ENCODE measurements at regions not wholly inside any gene's neighbourhood (a gene's known extent, or its start where the extent isn't known, plus 50 kb on each side); places are given as distances from the start of the nearest gene placed in this dataset.

DNA sequence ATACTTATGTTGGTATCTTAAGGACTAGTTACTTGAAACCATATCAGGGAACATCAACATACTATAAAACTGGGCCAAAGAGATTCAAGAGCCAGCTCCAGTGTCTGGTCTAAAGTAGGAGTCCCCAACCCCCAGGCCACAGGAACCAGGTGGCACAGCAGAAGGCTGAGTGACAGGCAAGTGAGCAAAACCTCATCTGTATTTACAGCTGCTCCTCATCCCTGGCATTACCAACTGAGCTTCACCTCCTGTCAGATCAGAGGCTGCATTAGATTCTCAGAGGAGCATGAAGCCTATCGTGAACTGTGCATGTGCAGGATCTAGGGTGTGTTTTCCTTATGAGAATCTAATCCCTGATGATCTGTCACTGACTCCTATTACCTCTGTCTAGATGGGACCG lies 581.6 kb upstream of the CDH9 start:
- Histone ChIP-seq H3K27ac (ENCODE audit: low read depth, low read length) (no peak overlapping the region), H4K20me1 (ENCODE audit: insufficient read depth, low read length) (no peaks in the 10 kb centered on the region), H3K79me2 (ENCODE audit: insufficient read depth, low read length) (no peaks in the 10 kb centered on the region), H3K4me1 (ENCODE audit: insufficient read depth, low read length) (no peaks in the 10 kb centered on the region), H3K4me2 (ENCODE audit: insufficient read depth, low read length) (no peak overlapping the region), H3K36me3 (ENCODE audit: insufficient read depth, low read length) (no peaks in the 10 kb centered on the region), H3K9me3 (ENCODE audit: low read depth, low read length) (no peaks in the 10 kb centered on the region), H3K4me3 (ENCODE audit: insufficient read depth, low read length) (no peak overlapping the region), H3K27me3 (ENCODE audit: insufficient read depth, low read length) (no peaks in the 10 kb centered on the region), H2AFZ (ENCODE audit: low read length) (no peak overlapping the region)
- TF ChIP-seq, protein P1, sequence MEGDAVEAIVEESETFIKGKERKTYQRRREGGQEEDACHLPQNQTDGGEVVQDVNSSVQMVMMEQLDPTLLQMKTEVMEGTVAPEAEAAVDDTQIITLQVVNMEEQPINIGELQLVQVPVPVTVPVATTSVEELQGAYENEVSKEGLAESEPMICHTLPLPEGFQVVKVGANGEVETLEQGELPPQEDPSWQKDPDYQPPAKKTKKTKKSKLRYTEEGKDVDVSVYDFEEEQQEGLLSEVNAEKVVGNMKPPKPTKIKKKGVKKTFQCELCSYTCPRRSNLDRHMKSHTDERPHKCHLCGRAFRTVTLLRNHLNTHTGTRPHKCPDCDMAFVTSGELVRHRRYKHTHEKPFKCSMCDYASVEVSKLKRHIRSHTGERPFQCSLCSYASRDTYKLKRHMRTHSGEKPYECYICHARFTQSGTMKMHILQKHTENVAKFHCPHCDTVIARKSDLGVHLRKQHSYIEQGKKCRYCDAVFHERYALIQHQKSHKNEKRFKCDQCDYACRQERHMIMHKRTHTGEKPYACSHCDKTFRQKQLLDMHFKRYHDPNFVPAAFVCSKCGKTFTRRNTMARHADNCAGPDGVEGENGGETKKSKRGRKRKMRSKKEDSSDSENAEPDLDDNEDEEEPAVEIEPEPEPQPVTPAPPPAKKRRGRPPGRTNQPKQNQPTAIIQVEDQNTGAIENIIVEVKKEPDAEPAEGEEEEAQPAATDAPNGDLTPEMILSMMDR (IDR thresholded peaks at IDR 0.05; ENCODE audit: extremely low read depth, low read depth, low read length) = no peak
- peak; percentile 32 for DNase-seq (ENCODE audit: insufficient read length, low spot score, missing footprints)

DNA sequence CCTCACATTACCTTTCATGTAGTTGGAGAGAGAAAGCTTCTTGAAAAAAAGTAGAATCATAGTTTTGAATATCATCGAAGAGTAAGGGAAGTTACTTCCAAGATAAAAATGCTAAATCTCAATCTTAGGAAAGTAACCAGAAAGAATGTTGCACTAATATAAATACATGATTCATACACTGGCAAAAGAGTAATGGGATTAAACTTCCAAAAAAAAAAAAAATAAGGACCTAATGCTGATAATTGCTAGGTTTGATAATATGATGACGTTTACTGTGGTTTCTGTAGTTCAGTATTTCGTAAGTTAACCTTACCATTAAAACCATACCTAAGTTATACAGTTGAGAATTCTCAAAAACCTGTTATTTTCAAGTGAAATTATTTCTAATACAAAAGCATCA lies 573.8 kb upstream of the CDH9 start:
- Histone ChIP-seq H3K9me3 (ENCODE audit: low read depth, low read length) (no peaks in the 10 kb centered on the region), H3K4me1 (ENCODE audit: insufficient read depth, low read length) (no peaks in the 10 kb centered on the region), H3K27ac (ENCODE audit: low read depth, low read length) (no peak overlapping the region), H3K4me3 (ENCODE audit: insufficient read depth, low read length) (no peak overlapping the region), H3K79me2 (ENCODE audit: insufficient read depth, low read length) (no peaks in the 10 kb centered on the region), H3K27me3 (ENCODE audit: insufficient read depth, low read length) (no peaks in the 10 kb centered on the region), H2AFZ (ENCODE audit: low read length) (no peak overlapping the region), H3K36me3 (ENCODE audit: insufficient read depth, low read length) (no peaks in the 10 kb centered on the region), H3K4me2 (ENCODE audit: insufficient read depth, low read length) (no peak overlapping the region), H4K20me1 (ENCODE audit: insufficient read depth, low read length) (no peaks in the 10 kb centered on the region)
- no peak for DNase-seq (ENCODE audit: insufficient read length, low spot score, missing footprints)
- TF ChIP-seq, protein P1 (IDR thresholded peaks at IDR 0.05; ENCODE audit: extremely low read depth, low read depth, low read length) = no peak

GRCh38 chr5:27608992-27609391 lies 570.6 kb upstream of the CDH9 start:
- no peaks in the 10 kb centered on the region for H3K79me2 ChIP-seq (ENCODE audit: insufficient read depth, low read length)

DNA sequence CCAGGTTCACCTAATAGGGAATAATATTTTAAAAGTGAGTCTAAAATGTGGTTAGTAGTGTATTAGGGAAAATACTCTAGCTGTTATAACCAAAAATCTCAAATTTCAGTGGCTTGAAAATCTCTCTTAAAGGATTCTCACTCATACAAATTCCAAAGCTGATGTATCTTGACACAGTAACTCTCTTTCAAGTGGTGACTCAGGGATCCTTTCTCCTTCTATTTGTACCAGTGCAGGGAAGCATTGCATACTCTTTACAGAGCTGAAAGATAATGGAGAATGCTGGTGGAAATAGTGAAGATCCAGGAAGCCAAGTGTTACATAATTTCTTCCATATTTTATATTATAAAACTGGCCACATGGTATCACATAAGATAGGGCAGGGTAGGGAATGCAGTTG lies 560.2 kb upstream of the CDH9 start:
- no peak overlapping the region for H3K4me2 ChIP-seq (ENCODE audit: insufficient read depth, low read length)
- H4K20me1 ChIP-seq (ENCODE audit: insufficient read depth, low read length) = no peaks in the 10 kb centered on the region
- H3K4me1 ChIP-seq (ENCODE audit: insufficient read depth, low read length) = no peaks in the 10 kb centered on the region
- no peak for DNase-seq (ENCODE audit: insufficient read length, low spot score, missing footprints)
- no peaks in the 10 kb centered on the region for H3K27me3 ChIP-seq (ENCODE audit: insufficient read depth, low read length)
- no peaks in the 10 kb centered on the region for H3K36me3 ChIP-seq (ENCODE audit: insufficient read depth, low read length)
- no peaks in the 10 kb centered on the region for H3K79me2 ChIP-seq (ENCODE audit: insufficient read depth, low read length)
- H3K9me3 ChIP-seq (ENCODE audit: low read depth, low read length) = no peaks in the 10 kb centered on the region
- TF ChIP-seq, protein P1 (IDR thresholded peaks at IDR 0.05; ENCODE audit: extremely low read depth, low read depth, low read length) = no peak
- H3K4me3 ChIP-seq (ENCODE audit: insufficient read depth, low read length) = no peak overlapping the region
- H2AFZ ChIP-seq (ENCODE audit: low read length) = no peak overlapping the region
- no peak overlapping the region for H3K27ac ChIP-seq (ENCODE audit: low read depth, low read length)

More at GRCh38 chr5:27608992-27609391, 570.6 kb upstream of the CDH9 start:
- H3K27ac ChIP-seq (ENCODE audit: low read depth, low read length) = no peak overlapping the region
- no peaks in the 10 kb centered on the region for H4K20me1 ChIP-seq (ENCODE audit: insufficient read depth, low read length)
- TF ChIP-seq, protein P1 (IDR thresholded peaks at IDR 0.05; ENCODE audit: extremely low read depth, low read depth, low read length) = no peak
- H3K9me3 ChIP-seq (ENCODE audit: low read depth, low read length) = no peaks in the 10 kb centered on the region
- H3K27me3 ChIP-seq (ENCODE audit: insufficient read depth, low read length) = no peaks in the 10 kb centered on the region
- no peak overlapping the region for H3K4me2 ChIP-seq (ENCODE audit: insufficient read depth, low read length)
- H3K4me1 ChIP-seq (ENCODE audit: insufficient read depth, low read length) = no peaks in the 10 kb centered on the region
- H3K4me3 ChIP-seq (ENCODE audit: insufficient read depth, low read length) = no peak overlapping the region
- no peak for DNase-seq (ENCODE audit: insufficient read length, low spot score, missing footprints)
- no peaks in the 10 kb centered on the region for H3K36me3 ChIP-seq (ENCODE audit: insufficient read depth, low read length)
- H2AFZ ChIP-seq (ENCODE audit: low read length) = no peak overlapping the region

Measured in osteoblast (primary cell).